DND-41 (cell line): ENCODE measurements at regions not wholly inside any gene's neighbourhood (a gene's known extent, or its start where the extent isn't known, plus 50 kb on each side); places are given as distances from the start of the nearest gene placed in this dataset.

ENCODE experiments used
- CTCF ChIP-seq: IDR thresholded peaks from 2 replicates; pipeline ENCODE4 v1.5.1; 2012; ENCODE audit warnings: borderline replicate concordance, low read length, moderate library complexity, mild to moderate bottlenecking; ENCODE audit not compliant: poor library complexity, severe bottlenecking; ENCODE audit errors: extremely low read depth
- EZH2 ChIP-seq: IDR thresholded peaks from 3 replicates; pipeline ENCODE4 v1.6.1; 2012; ENCODE audit warnings: borderline replicate concordance, low read depth, mild to moderate bottlenecking, moderate library complexity, low read length, inconsistent platforms; ENCODE audit not compliant: severe bottlenecking

GRCh38 chr5:77942578-77943239 is 166.6 kb upstream of the TBCA start:
- TF ChIP-seq CTCF (no peak), EZH2 (no peak)
